Tibial nerve (tissue), 3 donors: ENCODE measurements at regions not wholly inside any gene's neighbourhood (a gene's known extent, or its start where the extent isn't known, plus 50 kb on each side); places are given as distances from the start of the nearest gene placed in this dataset.

Experiments used
- EP300 ChIP-seq, 2 donors: sonication (generic); formaldehyde crosslinking; IDR thresholded peaks; one replicate each; pipeline ENCODE4 v1.6.1; 2017; ENCODE audit warnings: antibody characterized with exemption in 2 of 2, mild to moderate bottlenecking in 1 of 2
- POLR2A ChIP-seq, 2 donors: fragments of 450-650 bp; IDR thresholded peaks; one replicate each; pipeline ENCODE4 v1.6.1; 2017; ENCODE audit warnings: antibody characterized with exemption in 2 of 2, mild to moderate bottlenecking in 2 of 2, moderate library complexity in 2 of 2

- no peak for TF ChIP-seq EP300 (IDR thresholded peaks at IDR 0.05)
- no peak for TF ChIP-seq POLR2A (IDR thresholded peaks at IDR 0.05)
These were observed 148.3 kb downstream of the RBM43 start for GRCh38 chr2:151113318-151113717.
